Panc1 (cell line): ENCODE measurements at regions not wholly inside any gene's neighbourhood (a gene's known extent, or its start where the extent isn't known, plus 50 kb on each side); places are given as distances from the start of the nearest gene placed in this dataset.

Experiments used
- ATAC-seq: fragments of 200-7000 bp; cut with Tn5 transposase; 2 replicates; pipeline ENCODE4 v1.9.1; 2020; ENCODE audit warnings: mild to moderate bottlenecking, moderate library complexity
- BruUV-seq: library from RNA; stranded (reverse); fragments of 400-500 nt; replicated peaks from 2 replicates; lab custom pipeline; 2021; lab: Mats Ljungman, UMichigan
- CTCF ChIA-PET: fragments of 300-600 bp; sonication (Branson Sonifier 250); formaldehyde crosslinking; loops from one replicate; lab custom pipeline; 2022; ENCODE audit warnings: antibody characterized with exemption; lab: Charles Lee
- POLR2A ChIA-PET: fragments of 300-600 bp; sonication (Branson Sonifier 250); formaldehyde crosslinking; loops from one replicate; lab custom pipeline; 2022; ENCODE audit warnings: antibody characterized with exemption; lab: Charles Lee
- DNase-seq: peaks from one replicate; pipeline ENCODE4 v3.0.0-alpha.2; 2010; ENCODE audit warnings: low read depth, low spot score
- H3K27ac ChIP-seq: 2 replicates; pipeline ENCODE4 v1.5.1; 2011; ENCODE audit warnings: mild to moderate bottlenecking, low read length, inconsistent platforms
- H3K27me3 ChIP-seq: fragments of 200-500 bp; sonication (Bioruptor generic); 2 replicates; pipeline ENCODE4 v1.6.0; 2014; ENCODE audit warnings: low read length, inconsistent platforms; ENCODE audit not compliant: control insufficient read depth, insufficient read depth
- H3K36me3 ChIP-seq: fragments of 200-500 bp; sonication (Bioruptor generic); 2 replicates; pipeline ENCODE4 v1.5.1; 2014; ENCODE audit warnings: inconsistent platforms, mild to moderate bottlenecking, low read length, moderate library complexity; ENCODE audit not compliant: control insufficient read depth, insufficient read depth
- H3K4me1 ChIP-seq: 2 replicates; pipeline ENCODE4 v1.5.1; 2011; ENCODE audit warnings: inconsistent platforms, mild to moderate bottlenecking, low read length, moderate library complexity; ENCODE audit not compliant: control insufficient read depth, insufficient read depth
- H3K4me3 ChIP-seq, 2 experiments: 2 replicates each; pipeline ENCODE4 v1.5.1; 2011 to 2012; ENCODE audit warnings: low read depth in 2 of 2, low read length in 2 of 2, mild to moderate bottlenecking in 2 of 2, inconsistent platforms in 1 of 2, moderate library complexity in 1 of 2
- H3K9me3 ChIP-seq: fragments of 200-500 bp; sonication (Bioruptor generic); 2 replicates; pipeline ENCODE4 v1.5.1; 2014; ENCODE audit warnings: low read depth, mild to moderate bottlenecking, inconsistent platforms, low read length, moderate library complexity; ENCODE audit not compliant: control insufficient read depth, insufficient read depth
- CTCF ChIP-seq: fragments of 450-650 bp; IDR thresholded peaks from 2 replicates; pipeline ENCODE4 v1.5.1; 2017; ENCODE audit warnings: mild to moderate bottlenecking
- POLR2AphosphoS5 ChIP-seq: IDR thresholded peaks from 2 replicates; pipeline ENCODE4 v1.6.1; 2012; ENCODE audit warnings: mild to moderate bottlenecking, low read depth, low read length, moderate library complexity
- REST ChIP-seq, 2 experiments: IDR thresholded peaks; 2 replicates each; pipeline ENCODE4 v1.6.1; 2011 to 2012; ENCODE audit warnings: low read depth in 2 of 2, control low read depth in 1 of 2, low read length in 1 of 2, mild to moderate bottlenecking in 1 of 2, moderate library complexity in 1 of 2; ENCODE audit not compliant: insufficient read depth in 1 of 2
- SIN3A ChIP-seq: IDR thresholded peaks from 2 replicates; pipeline ENCODE4 v1.6.1; 2012; ENCODE audit warnings: low read depth, mild to moderate bottlenecking, low read length, moderate library complexity, borderline replicate concordance; ENCODE audit not compliant: insufficient read depth
- TCF7L2 ChIP-seq: IDR thresholded peaks from 2 replicates; pipeline ENCODE4 v1.6.1; 2011; ENCODE audit warnings: mild to moderate bottlenecking, low read depth, low read length, inconsistent platforms
- in situ Hi-C: cut with HindIII; loops from 2 replicates; pipeline ENCODE4 v1.10.0; 2016; ENCODE audit warnings: low sequenced_read_pairs, low pct_unique_long_range_greater_than_20kb
- intact Hi-C: fragments of 100-400 bp; cut with micrococcal nuclease; formaldehyde crosslinking; loops from one replicate; pipeline ENCODE4 v1.10.0; 2022; ENCODE audit not compliant: unreplicated experiment

- ChIA-PET POLR2A (no interaction called here), CTCF (no interaction called here)
- intact Hi-C loops (no loop called here), in situ Hi-C loops (no loop called here)
- no TSS peak for BruUV-seq
- no peak overlapping the region for H3K4me3 ChIP-seq
- no peaks in the 10 kb centered on the region for H3K4me1 ChIP-seq
- no peaks in the 10 kb centered on the region for H3K27me3 ChIP-seq
- H3K36me3 ChIP-seq = no peaks in the 10 kb centered on the region
- H3K27ac ChIP-seq = no peak overlapping the region
- H3K9me3 ChIP-seq = no peaks in the 10 kb centered on the region
- DNase-seq (no peak), ATAC-seq (no peak)
- no peak for TF ChIP-seq POLR2AphosphoS5
- no peak for TF ChIP-seq SIN3A
- TF ChIP-seq TCF7L2 = no peak
- TF ChIP-seq CTCF = no peak
- no peak for TF ChIP-seq REST (IDR thresholded peaks at IDR 0.05; ENCODE audit: insufficient read depth in 1 of 2, low read depth in 2 of 2, low read length in 1 of 2)
These were observed 145.6 kb upstream of the GALNT17 start for GRCh38 chr7:70986297-70986696.

- ChIA-PET POLR2A (no interaction called here), CTCF (no interaction called here)
- H3K9me3 ChIP-seq = no peaks in the 10 kb centered on the region
- intact Hi-C loops (no loop called here), in situ Hi-C loops (no loop called here)
- no peaks in the 10 kb centered on the region for H3K27me3 ChIP-seq
- H3K4me3 ChIP-seq = no peak overlapping the region
- no TSS peak for BruUV-seq
- TF ChIP-seq SIN3A = no peak
- ATAC-seq (no peak), DNase-seq (no peak)
- no peaks in the 10 kb centered on the region for H3K36me3 ChIP-seq
- no peak overlapping the region for H3K27ac ChIP-seq
- H3K4me1 ChIP-seq = no peaks in the 10 kb centered on the region
These were observed 137.8 kb upstream of the GALNT17 start for GRCh38 chr7:70994176-70994575.

- POLR2A ChIA-PET = no interaction called here
- Histone ChIP-seq H3K4me1 (no peaks in the 10 kb centered on the region), H3K9me3 (no peaks in the 10 kb centered on the region), H3K36me3 (no peaks in the 10 kb centered on the region), H3K27ac (no peak overlapping the region), H3K27me3 (no peaks in the 10 kb centered on the region), H3K4me3 (no peak overlapping the region)
- no peak for TF ChIP-seq CTCF
- TF ChIP-seq REST (IDR thresholded peaks at IDR 0.05; ENCODE audit: insufficient read depth in 1 of 2, low read depth in 2 of 2, low read length in 1 of 2) = no peak
- no peak for TF ChIP-seq POLR2AphosphoS5
- TF ChIP-seq SIN3A = no peak
- TF ChIP-seq TCF7L2 = no peak
- intact Hi-C loops (no loop called here), in situ Hi-C loops (no loop called here)
- CTCF ChIA-PET = no interaction called here
- BruUV-seq = no TSS peak
- ATAC-seq = no peak
- no peak for DNase-seq
These were observed 134.7 kb upstream of the GALNT17 start for GRCh38 chr7:70997261-70997660.
